Kidney (tissue), 13 donors: ENCODE measurements at regions not wholly inside any gene's neighbourhood (a gene's known extent, or its start where the extent isn't known, plus 50 kb on each side); places are given as distances from the start of the nearest gene placed in this dataset.

Source experiments
- DNase-seq, 5 donors: peaks; one replicate each; pipeline ENCODE4 v3.0.0-alpha.2; 2013 to 2020
- FAIRE-seq: peaks from 2 replicates; lab custom pipeline; 2012; peaks lifted over from hg19 to GRCh38; lab: Jason Lieb, UNC
- H3K27ac ChIP-seq, 2 donors: one replicate each; pipeline ENCODE4 v1.7.0; 2013; ENCODE audit warnings: low read depth in 2 of 2, low read length in 2 of 2, inconsistent platforms in 1 of 2
- H3K27me3 ChIP-seq: one replicate; pipeline ENCODE4 v1.7.1; 2013; ENCODE audit warnings: low read length, inconsistent platforms; ENCODE audit not compliant: control insufficient read depth, insufficient read depth
- H3K36me3 ChIP-seq, 3 donors: one replicate each; pipeline versions ENCODE4 v1.7.0 to v1.7.1; 2013; ENCODE audit warnings: low read length in 3 of 3, control low read depth in 1 of 3, inconsistent platforms in 1 of 3; ENCODE audit not compliant: insufficient read depth in 3 of 3, control insufficient read depth in 2 of 3
- H3K4me1 ChIP-seq, 3 donors: one replicate each; pipeline versions ENCODE4 v1.7.0 to v1.7.1; 2013; ENCODE audit warnings: low read length in 3 of 3, inconsistent platforms in 1 of 3, low read depth in 1 of 3; ENCODE audit not compliant: control insufficient read depth in 2 of 3, insufficient read depth in 2 of 3
- H3K4me3 ChIP-seq, 3 donors: one replicate each; pipeline versions ENCODE4 v1.7.0 to v1.8.1; 2013; ENCODE audit warnings: low read length in 3 of 3, control low read depth in 1 of 3, inconsistent platforms in 1 of 3
- H3K9ac ChIP-seq, 3 donors: one replicate each; pipeline versions ENCODE4 v1.7.0 to v1.7.1; 2013; ENCODE audit warnings: low read length in 3 of 3, control low read depth in 1 of 3, inconsistent platforms in 1 of 3
- H3K9me3 ChIP-seq, 3 donors: one replicate each; pipeline versions ENCODE4 v1.7.0 to v1.7.1; 2013; ENCODE audit warnings: low read length in 3 of 3, control low read depth in 1 of 3, inconsistent platforms in 1 of 3; ENCODE audit not compliant: control insufficient read depth in 2 of 3, insufficient read depth in 1 of 3
- CTCF ChIP-seq: IDR thresholded peaks from 3 replicates; pipeline ENCODE4 v1.5.1; 2012; ENCODE audit warnings: mild to moderate bottlenecking, moderate library complexity, borderline replicate concordance; ENCODE audit not compliant: insufficient read depth; ENCODE audit errors: extremely low read depth
- intact Hi-C: fragments of 100-400 bp; cut with DNase I; formaldehyde crosslinking; loops from one replicate; pipeline ENCODE4 v1.11.1; 2022
- donor health status: control.
- donor health status: control.
- donor health status: control.
- donor health status: control.
- donor health status: control.
- donor health status: DM: yes; HTN: yes; CAD: no.
- donor health status: Normal renal cell carcinoma (clear cell type).

- no peak for FAIRE-seq
- no peaks in the 10 kb centered on the region for H3K4me1 ChIP-seq
- no peaks in the 10 kb centered on the region for H3K9me3 ChIP-seq
- no peak for TF ChIP-seq CTCF
- no peaks in the 10 kb centered on the region for H3K36me3 ChIP-seq
- no peak overlapping the region for H3K9ac ChIP-seq
- no peak overlapping the region for H3K4me3 ChIP-seq
- DNase-seq, result no peak
- intact Hi-C loops, result no loop called here
- H3K27ac ChIP-seq, result no peak overlapping the region
- H3K27me3 ChIP-seq, result no peaks in the 10 kb centered on the region
Observed at GRCh38 chr6:105645958-105646357, 243.1 kb upstream of the PREP start.

- Histone ChIP-seq H3K4me3 (no peak overlapping the region), H3K4me1 (no peaks in the 10 kb centered on the region), H3K27me3 (no peaks in the 10 kb centered on the region), H3K27ac (no peak overlapping the region), H3K9ac (no peak overlapping the region), H3K9me3 (no peaks in the 10 kb centered on the region), H3K36me3 (no peaks in the 10 kb centered on the region)
- DNase-seq, result no peak
- intact Hi-C loops, result no loop called here
- no peak for TF ChIP-seq CTCF
- no peak for FAIRE-seq
Observed at GRCh38 chr6:105645156-105645555, 242.3 kb upstream of the PREP start.

- FAIRE-seq, result no peak
- Histone ChIP-seq H3K36me3 (no peaks in the 10 kb centered on the region), H3K4me1 (no peaks in the 10 kb centered on the region), H3K4me3 (no peak overlapping the region), H3K9me3 (no peaks in the 10 kb centered on the region), H3K27ac (no peak overlapping the region), H3K27me3 (no peaks in the 10 kb centered on the region), H3K9ac (no peak overlapping the region)
- DNase-seq, result peak in 1 of 5 donors; percentile 23
- no peak for TF ChIP-seq CTCF
- intact Hi-C loops, result no loop called here
Observed at GRCh38 chr6:105644691-105645090, 241.8 kb upstream of the PREP start.

GRCh38 chr6:105644073-105644489 lies 241.2 kb upstream of the PREP start:
- no peak for FAIRE-seq

More at GRCh38 chr6:105644073-105644489, 241.2 kb upstream of the PREP start:
- intact Hi-C loops, result no loop called here
- no peak for TF ChIP-seq CTCF
- Histone ChIP-seq H3K27me3 (no peaks in the 10 kb centered on the region), H3K9me3 (no peaks in the 10 kb centered on the region), H3K4me1 (no peaks in the 10 kb centered on the region), H3K27ac (no peak overlapping the region), H3K36me3 (no peaks in the 10 kb centered on the region), H3K9ac (no peak overlapping the region), H3K4me3 (no peak overlapping the region)
- DNase-seq, result peak in 2 of 5 donors; percentile 7 to 11
